IMR-90 (cell line): ENCODE measurements at regions not wholly inside any gene's neighbourhood (a gene's known extent, or its start where the extent isn't known, plus 50 kb on each side); places are given as distances from the start of the nearest gene placed in this dataset.

Experiments
- ATAC-seq: fragments of 200-7000 bp; cut with Tn5 transposase; 2 replicates; pipeline ENCODE4 v1.9.1; 2020; ENCODE audit warnings: low read depth, mild to moderate bottlenecking, moderate library complexity
- BruUV-seq: library from RNA; stranded (reverse); fragments of 400-500 nt; replicated peaks from 2 replicates; lab custom pipeline; 2021; lab: Mats Ljungman, UMichigan
- CTCF ChIA-PET: fragments of 300-600 bp; formaldehyde crosslinking; extraction: SDS; loops from one replicate; lab custom pipeline; 2021; ENCODE audit warnings: antibody characterized with exemption; lab: Yijun Ruan, JAX
- POLR2A ChIA-PET: fragments of 300-600 bp; sonication (Branson Sonifier 250); formaldehyde crosslinking; loops from one replicate; lab custom pipeline; 2022; ENCODE audit warnings: antibody characterized with exemption; ENCODE audit not compliant: unreplicated experiment; lab: Charles Lee
- DNase-seq: peaks from one replicate; pipeline ENCODE4 v3.0.0; 2013
- H2AFZ ChIP-seq: replicated peaks from 2 replicates; pipeline ENCODE3; 2013; ENCODE audit warnings: low read length, mild to moderate bottlenecking; ENCODE audit not compliant: poor library complexity
- H2AK5ac ChIP-seq: 2 replicates; pipeline ENCODE4 v1.6.1; 2013; ENCODE audit warnings: low read depth, low read length, inconsistent platforms
- H2AK9ac ChIP-seq: replicated peaks from 2 replicates; pipeline ENCODE3; 2013; ENCODE audit warnings: mild to moderate bottlenecking, low read depth, low read length, moderate library complexity; ENCODE audit not compliant: poor library complexity
- H2BK120ac ChIP-seq: 2 replicates; pipeline ENCODE4 v1.6.1; 2013; ENCODE audit warnings: low read depth, low read length, inconsistent platforms
- H2BK15ac ChIP-seq: 3 replicates; pipeline ENCODE4 v1.6.1; 2013; ENCODE audit warnings: low read depth, low read length, inconsistent platforms
- H2BK20ac ChIP-seq: 2 replicates; pipeline ENCODE4 v1.6.1; 2013; ENCODE audit warnings: low read depth, mild to moderate bottlenecking, inconsistent platforms, low read length, moderate library complexity
- H2BK5ac ChIP-seq: 2 replicates; pipeline ENCODE4 v1.6.1; 2013; ENCODE audit warnings: mild to moderate bottlenecking, low read depth, low read length, inconsistent platforms; ENCODE audit not compliant: poor library complexity, severe bottlenecking
- H3K14ac ChIP-seq: replicated peaks from 2 replicates; pipeline ENCODE4 v1.6.1; 2013; ENCODE audit warnings: low read depth, low read length, inconsistent platforms
- H3K18ac ChIP-seq: 2 replicates; pipeline ENCODE4 v1.6.1; 2013; ENCODE audit warnings: low read depth, low read length, control low read depth
- H3K23ac ChIP-seq: 2 replicates; pipeline ENCODE4 v1.6.1; 2013; ENCODE audit warnings: low read depth, low read length, inconsistent platforms
- H3K27ac ChIP-seq: 2 replicates; pipeline ENCODE4 v1.5.1; 2013; ENCODE audit warnings: mild to moderate bottlenecking, control low read depth, low read length; ENCODE audit not compliant: insufficient read depth
- H3K27me3 ChIP-seq: 2 replicates; pipeline ENCODE4 v1.6.1; 2013; ENCODE audit warnings: low read length; ENCODE audit not compliant: control insufficient read depth, insufficient read depth
- H3K36me3 ChIP-seq: 2 replicates; pipeline ENCODE4 v1.6.1; 2013; ENCODE audit warnings: low read length, mixed read lengths; ENCODE audit not compliant: control insufficient read depth, insufficient read depth
- H3K4ac ChIP-seq: 2 replicates; pipeline ENCODE4 v1.6.1; 2013; ENCODE audit warnings: low read depth, low read length, inconsistent platforms
- H3K4me1 ChIP-seq: 2 replicates; pipeline ENCODE4 v1.6.1; 2013; ENCODE audit warnings: low read length, mixed read lengths; ENCODE audit not compliant: control insufficient read depth, insufficient read depth
- H3K4me2 ChIP-seq: 2 replicates; pipeline ENCODE4 v1.6.1; 2013; ENCODE audit warnings: low read depth, mild to moderate bottlenecking, control low read depth, low read length, moderate library complexity
- H3K4me3 ChIP-seq: 2 replicates; pipeline ENCODE4 v1.5.1; 2013; ENCODE audit warnings: low read depth, mild to moderate bottlenecking, control low read depth, low read length, moderate library complexity; ENCODE audit not compliant: insufficient read depth
- H3K56ac ChIP-seq: 2 replicates; pipeline ENCODE4 v1.6.1; 2013; ENCODE audit warnings: low read length, inconsistent platforms; ENCODE audit not compliant: insufficient read depth; ENCODE audit errors: extremely low read depth
- H3K79me1 ChIP-seq, 2 experiments: 2 replicates each; pipeline ENCODE4 v1.6.1; 2013; ENCODE audit warnings: low read length in 2 of 2, inconsistent platforms in 1 of 2, low read depth in 1 of 2
- H3K9ac ChIP-seq: 2 replicates; pipeline ENCODE4 v1.6.1; 2013; ENCODE audit warnings: low read depth, low read length, control low read depth
- H3K9me1 ChIP-seq: 2 replicates; pipeline ENCODE4 v1.6.1; 2013; ENCODE audit warnings: low read length, inconsistent platforms; ENCODE audit not compliant: insufficient read depth
- H3K9me3 ChIP-seq: 2 replicates; pipeline ENCODE4 v1.6.1; 2013; ENCODE audit warnings: low read length; ENCODE audit not compliant: control insufficient read depth, insufficient read depth
- H4K20me1 ChIP-seq: 2 replicates; pipeline ENCODE4 v1.6.1; 2013; ENCODE audit warnings: low read length, inconsistent platforms; ENCODE audit not compliant: insufficient read depth
- H4K5ac ChIP-seq: 2 replicates; pipeline ENCODE4 v1.6.1; 2013; ENCODE audit warnings: mild to moderate bottlenecking, low read depth, low read length, control low read depth
- H4K8ac ChIP-seq, 2 experiments: 2 replicates each; pipeline ENCODE4 v1.6.1; 2013; ENCODE audit warnings: low read depth in 2 of 2, low read length in 2 of 2, control low read depth in 1 of 2, inconsistent platforms in 1 of 2
- H4K91ac ChIP-seq: 2 replicates; pipeline ENCODE4 v1.6.1; 2013; ENCODE audit warnings: low read depth, low read length, inconsistent platforms; ENCODE audit not compliant: insufficient read depth
- BHLHE40 ChIP-seq: fragments of 150-350 bp; IDR thresholded peaks from 2 replicates; pipeline ENCODE4 v1.6.1; 2016; ENCODE audit warnings: mild to moderate bottlenecking, low read depth, low read length
- CEBPB ChIP-seq: IDR thresholded peaks from 2 replicates; pipeline ENCODE4 v1.6.1; 2012; ENCODE audit warnings: low read depth, low read length, improper control_type of control experiment
- CHD1 ChIP-seq: IDR thresholded peaks from 2 replicates; pipeline ENCODE4 v1.6.1; 2012; ENCODE audit warnings: low read depth, low read length, improper control_type of control experiment
- CTCF ChIP-seq: conservative IDR thresholded peaks from 2 replicates; pipeline ENCODE4 v1.5.1; 2012; ENCODE audit warnings: mild to moderate bottlenecking, low read depth, low read length, improper control_type of control experiment
- ELK1 ChIP-seq: fragments of 150-350 bp; IDR thresholded peaks from 2 replicates; pipeline ENCODE4 v1.6.1; 2016; ENCODE audit warnings: low read depth, mild to moderate bottlenecking, low read length, moderate library complexity, borderline replicate concordance
- FOS ChIP-seq: fragments of 150-350 bp; IDR thresholded peaks from 2 replicates; pipeline ENCODE4 v1.6.1; 2016; ENCODE audit warnings: low read depth, low read length
- MAFK ChIP-seq: IDR thresholded peaks from 2 replicates; pipeline ENCODE4 v1.6.1; 2012; ENCODE audit warnings: low read depth, low read length, improper control_type of control experiment
- MAZ ChIP-seq: IDR thresholded peaks from 2 replicates; pipeline ENCODE4 v1.6.1; 2012; ENCODE audit warnings: low read depth, mild to moderate bottlenecking, low read length, improper control_type of control experiment, moderate library complexity, borderline replicate concordance
- MXI1 ChIP-seq: IDR thresholded peaks from 2 replicates; pipeline ENCODE4 v1.6.1; 2012; ENCODE audit warnings: low read depth, mild to moderate bottlenecking, low read length, moderate library complexity, borderline replicate concordance
- NFE2L2 ChIP-seq: fragments of 150-350 bp; IDR thresholded peaks from 2 replicates; pipeline ENCODE4 v1.6.1; 2016; ENCODE audit warnings: low read depth, mild to moderate bottlenecking, low read length
- POLR2A ChIP-seq: IDR thresholded peaks from 2 replicates; pipeline ENCODE4 v1.6.1; 2012; ENCODE audit warnings: mild to moderate bottlenecking, low read depth, low read length
- RAD21 ChIP-seq: IDR thresholded peaks from 2 replicates; pipeline ENCODE4 v1.6.1; 2012; ENCODE audit warnings: low read length, improper control_type of control experiment
- RCOR1 ChIP-seq: IDR thresholded peaks from 2 replicates; pipeline ENCODE4 v1.6.1; 2012; ENCODE audit warnings: mild to moderate bottlenecking, low read length, improper control_type of control experiment; ENCODE audit not compliant: insufficient replicate concordance
- RFX5 ChIP-seq: IDR thresholded peaks from 2 replicates; pipeline ENCODE4 v1.8.0; 2012; ENCODE audit warnings: low read depth, mild to moderate bottlenecking, low read length, moderate library complexity
- SMC3 ChIP-seq: fragments of 150-350 bp; IDR thresholded peaks from 2 replicates; pipeline ENCODE4 v1.6.1; 2016; ENCODE audit warnings: low read depth, mild to moderate bottlenecking, antibody characterized with exemption, low read length, moderate library complexity
- USF2 ChIP-seq: fragments of 150-350 bp; IDR thresholded peaks from 2 replicates; pipeline ENCODE4 v1.6.1; 2017; ENCODE audit warnings: mild to moderate bottlenecking, antibody characterized with exemption, low read length, low read depth
- dilution Hi-C: fragments of 300-500 bp; cut with HindIII; formaldehyde crosslinking; loops from one replicate; pipeline ENCODE4 v1.14.3; 2018; ENCODE audit warnings: low sequenced_read_pairs; ENCODE audit not compliant: unreplicated experiment
- in situ Hi-C: fragments of 300-500 bp; cut with MboI; formaldehyde crosslinking; loops from 3 replicates; pipeline ENCODE4 v1.14.3; 2019; ENCODE audit warnings: low sequenced_read_pairs, inconsistent platforms, mixed read lengths
- intact Hi-C: fragments of 100-400 bp; cut with micrococcal nuclease; formaldehyde crosslinking; loops from 2 replicates; pipeline ENCODE4 v1.10.0; 2022

GRCh38 chr21:16076465-16076864 is 346.7 kb downstream of the USP25 start:
- Histone ChIP-seq H3K18ac (no peak overlapping the region), H3K9me3 (no peaks in the 10 kb centered on the region), H2BK20ac (no peak overlapping the region), H3K9ac (no peak overlapping the region), H3K23ac (no peak overlapping the region), H4K91ac (no peak overlapping the region), H4K5ac (no peak overlapping the region), H3K27ac (no peak overlapping the region), H2BK5ac (no peak overlapping the region), H3K4me3 (no peak overlapping the region), H2AK9ac (no peak overlapping the region), H2BK120ac (no peak overlapping the region), H4K20me1 (no peaks in the 10 kb centered on the region), H3K14ac (no peak overlapping the region), H3K79me1 (no peaks in the 10 kb centered on the region), H3K36me3 (no peaks in the 10 kb centered on the region), H3K4ac (no peak overlapping the region), H3K27me3 (no peaks in the 10 kb centered on the region), H3K4me2 (no peak overlapping the region), H4K8ac (no peak overlapping the region), H3K56ac (no peak overlapping the region), H3K9me1 (no peaks in the 10 kb centered on the region), H2BK15ac (no peak overlapping the region), H2AK5ac (no peak overlapping the region), H3K4me1 (peaks cover 4% of the 10 kb centered on the region), H2AFZ (no peak overlapping the region)
- POLR2A ChIA-PET: no interaction called here
- ATAC-seq (no peak), DNase-seq (no peak)
- CTCF ChIA-PET: no interaction called here
- intact Hi-C loops: loop anchor here (5.0 kb wide), 1 partner anchor 74 kb away; no protein-coding TSS in a partner anchor
- no TSS peak for BruUV-seq
- in situ Hi-C loops: no loop called here
- no peak for TF ChIP-seq RCOR1
- no peak for TF ChIP-seq USF2
- no peak for TF ChIP-seq MAZ
- no peak for TF ChIP-seq BHLHE40
- no peak for TF ChIP-seq POLR2A
- TF ChIP-seq CEBPB: no peak
- no peak for TF ChIP-seq NFE2L2
- no peak for TF ChIP-seq MAFK
- TF ChIP-seq SMC3: no peak
- no peak for TF ChIP-seq RAD21
- no peak for TF ChIP-seq CHD1
- no peak for TF ChIP-seq MXI1
- TF ChIP-seq ELK1: no peak
- no peak for TF ChIP-seq CTCF
- no peak for TF ChIP-seq FOS
- no peak for TF ChIP-seq RFX5
- dilution Hi-C loops: no loop called here
